Cardiac fibroblast (primary cell): ENCODE measurements at regions not wholly inside any gene's neighbourhood (a gene's known extent, or its start where the extent isn't known, plus 50 kb on each side); places are given as distances from the start of the nearest gene placed in this dataset.

Experiments used
- DNase-seq, 2 donors: peaks; one replicate each; pipeline versions ENCODE4 v3.0.0 to v3.0.0-alpha.2; 2010; ENCODE audit warnings: low read depth in 2 of 2
- H3K4me3 ChIP-seq, 2 donors: replicated peaks in 1 of 2; 1 replicate in 1 of 2; 2 replicates in 1 of 2; pipeline ENCODE4 v1.5.1; 2011; ENCODE audit warnings: low read depth in 2 of 2, low read length in 2 of 2, mild to moderate bottlenecking in 2 of 2, moderate library complexity in 1 of 2
- CTCF ChIP-seq: IDR thresholded peaks from one replicate; pipeline ENCODE4 v1.5.1; 2011; ENCODE audit warnings: low read depth, mild to moderate bottlenecking, low read length, inconsistent platforms

DNA sequence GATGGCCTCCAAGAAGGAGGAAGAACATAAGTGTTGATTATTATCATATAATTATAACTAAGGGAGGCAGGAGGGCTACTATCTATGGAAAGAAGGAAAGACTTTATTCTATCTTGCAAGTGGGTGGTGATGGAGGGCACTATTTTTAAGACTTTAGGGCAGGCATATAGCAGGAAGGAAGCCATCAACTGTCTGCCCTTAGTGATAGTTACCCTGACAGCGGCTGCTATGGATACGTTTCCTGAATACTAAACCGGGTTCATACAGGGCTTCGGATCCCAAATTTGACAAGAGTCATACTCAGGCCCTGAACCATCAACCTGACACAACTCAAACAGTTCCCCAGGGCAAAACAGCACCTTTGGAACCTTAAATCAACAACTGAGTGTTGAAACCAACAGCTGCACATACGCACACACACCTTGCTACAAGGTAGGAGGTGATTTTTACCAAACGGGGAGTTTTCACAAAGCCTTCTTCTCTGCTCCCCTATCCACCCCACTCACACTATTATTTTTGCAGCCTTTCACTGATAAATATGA, 397.2 kb downstream of the OMA1 start:
- no peak for TF ChIP-seq CTCF
- H3K4me3 ChIP-seq = no peak overlapping the region

GRCh38 chr1:58144698-58145270, 401.7 kb downstream of the OMA1 start:
- no peak for TF ChIP-seq CTCF
- no peak for DNase-seq
- H3K4me3 ChIP-seq = no peak overlapping the region

More for the DNA sequence above, 397.2 kb downstream of the OMA1 start:
- DNase-seq = no peak

- TF ChIP-seq CTCF = no peak
- H3K4me3 ChIP-seq = no peak overlapping the region
- no peak for DNase-seq
Observed at GRCh38 chr1:58143972-58144697, 402.4 kb downstream of the OMA1 start.

DNA sequence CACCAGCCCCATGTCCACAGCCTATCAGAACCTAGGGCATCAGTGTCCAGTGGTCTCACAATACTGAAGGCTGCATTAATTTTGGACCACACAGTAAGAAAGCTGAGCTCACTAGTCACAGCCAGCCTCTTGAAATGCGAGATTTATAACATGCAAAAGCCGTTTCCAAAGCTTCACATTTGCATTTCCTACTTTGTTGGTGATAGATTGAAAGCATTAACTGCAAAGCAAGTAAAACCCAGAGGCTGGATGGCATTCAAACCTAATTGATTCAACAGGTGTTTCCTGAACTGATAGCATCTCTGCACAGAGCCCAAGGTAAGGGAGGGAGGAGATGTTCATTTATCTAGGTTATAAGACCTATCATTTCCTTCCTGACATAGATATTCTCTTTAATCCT, 410.1 kb downstream of the OMA1 start:
- DNase-seq = no peak
- no peak for TF ChIP-seq CTCF
- H3K4me3 ChIP-seq = no peak overlapping the region

- H3K4me3 ChIP-seq = no peak overlapping the region
- no peak for DNase-seq
- TF ChIP-seq CTCF = no peak
Observed at GRCh38 chr1:58135821-58136321, 410.7 kb downstream of the OMA1 start.

- H3K4me3 ChIP-seq = no peak overlapping the region
- DNase-seq = no peak
- no peak for TF ChIP-seq CTCF
Observed at GRCh38 chr1:58133562-58133961, 413.0 kb downstream of the OMA1 start.
